ENCODE measurements at regions not wholly inside any gene's neighbourhood (a gene's known extent, or its start where the extent isn't known, plus 50 kb on each side); places are given as distances from the start of the nearest gene placed in this dataset.
A peak's percentile ranks its signal among the peaks of the same experiment; 100 is the strongest.

DNA sequence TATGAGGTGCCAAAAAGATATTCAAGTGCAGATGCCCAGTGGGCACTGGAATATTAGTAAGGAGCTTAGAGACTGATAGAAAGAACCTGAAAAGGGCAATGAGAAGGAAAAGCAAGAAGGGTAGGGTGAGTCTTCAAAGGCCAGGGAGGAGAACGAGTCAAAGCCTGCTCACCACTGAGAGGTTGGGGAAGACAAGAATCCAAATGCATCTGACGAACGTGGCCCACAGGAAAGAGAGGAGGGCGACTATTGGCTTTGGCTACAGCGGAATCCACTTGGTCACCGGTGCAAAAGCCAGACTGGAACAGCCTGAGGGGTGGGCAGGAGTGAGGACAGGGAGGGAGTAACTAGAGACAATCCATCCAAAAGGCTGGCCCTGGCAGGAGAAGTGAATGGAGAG lies 216.7 kb upstream of the KLF14 start:
- H3K79me2 ChIP-seq (ENCODE audit: insufficient read depth, low read length) = peaks cover 100% of the 10 kb centered on the region

DNA sequence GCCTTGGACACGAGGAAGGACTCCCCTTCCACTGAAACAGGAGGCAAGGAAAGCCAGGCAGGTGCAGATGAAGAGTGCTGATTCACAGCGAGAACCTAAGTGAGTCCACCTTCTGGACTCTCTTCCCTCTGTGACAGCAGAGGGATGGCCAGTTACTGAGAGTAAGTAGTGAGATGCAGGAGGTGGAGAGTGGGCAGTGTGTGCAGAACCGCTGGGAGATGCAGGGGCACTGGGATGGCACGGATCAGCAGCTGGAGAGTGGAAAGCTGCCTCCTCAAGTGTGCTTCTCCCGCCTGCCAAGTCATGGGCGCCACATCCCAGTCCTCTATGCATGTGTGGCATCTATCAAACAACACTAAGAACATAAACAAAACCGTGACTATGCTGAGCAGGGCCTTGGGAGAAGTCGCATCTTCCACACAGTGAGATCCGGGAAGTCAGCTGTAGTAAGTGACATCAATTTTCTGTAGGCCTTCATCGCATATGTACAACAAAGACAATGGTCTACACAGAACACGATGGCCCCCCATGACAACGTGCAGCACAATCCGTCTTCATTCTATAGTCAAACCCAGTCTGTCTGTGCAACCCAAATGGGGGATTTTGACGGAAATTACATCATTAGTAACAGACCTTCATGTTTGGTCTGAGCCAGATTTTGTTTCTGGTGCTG lies 217.4 kb upstream of the KLF14 start:
- POLR2A ChIA-PET = interaction anchor here (1.0 kb wide), 1 partner anchor 9 kb away, joined by 3 read pairs; no protein-coding TSS in a partner anchor
- Histone ChIP-seq H3K4me2 (ENCODE audit: low read length) (no peak overlapping the region), H3K9me2 (ENCODE audit: insufficient read depth) (no peaks in the 10 kb centered on the region), H3K9ac (ENCODE audit: low read length) (no peak overlapping the region), H3K36me3 (ENCODE audit: control insufficient read depth in 1 of 2, insufficient read depth in 2 of 2, low read length in 2 of 2) (peaks cover 22 to 68% of the 10 kb centered on the region in 2 experiments), H3K27me3 (ENCODE audit: insufficient read depth, low read length) (no peaks in the 10 kb centered on the region), H3K27ac (ENCODE audit: low read depth, low read length) (peak overlapping the region; percentile 91), H3K9me3 (ENCODE audit: control insufficient read depth in 1 of 2, insufficient read depth in 1 of 2, low read depth in 1 of 2, low read length in 2 of 2) (no peaks in the 10 kb centered on the region), H4K20me1 (ENCODE audit: insufficient read depth) (no peaks in the 10 kb centered on the region), H3K79me2 (ENCODE audit: insufficient read depth, low read length) (peaks cover 100% of the 10 kb centered on the region), H2AFZ (ENCODE audit: low read depth, low read length, poor library complexity, severe bottlenecking) (no peak overlapping the region), H3K4me3 (replicated peaks in 1 of 2; ENCODE audit: low read depth in 1 of 2, low read length in 2 of 2) (no peak overlapping the region), H3K4me1 (ENCODE audit: control insufficient read depth in 1 of 2, insufficient read depth in 2 of 2, low read length in 2 of 2) (peaks cover 64 to 94% of the 10 kb centered on the region in 2 experiments)
- RAD21 ChIA-PET (ENCODE audit: low non-redundant PET in 1 of 2, low total read pairs in 2 of 2, uncharacterized antibody in 2 of 2, unreplicated experiment in 2 of 2) = no interaction called here
- no TSS peak for BruUV-seq (replicated peaks)
- TF ChIP-seq POLR2AphosphoS5 (IDR thresholded peaks at IDR 0.05; ENCODE audit: low read depth, low read length) = peak; percentile 39; the same call in 1 of the 2 replicates
- no peak for TF ChIP-seq POLR2A (IDR thresholded peaks at IDR 0.05; ENCODE audit: borderline replicate concordance, extremely low read depth, insufficient read depth, insufficient read length)
- intact Hi-C loops (cut with micrococcal nuclease) = no loop called here
- CTCF ChIA-PET = no interaction called here
- DNase-seq (ENCODE audit: low read depth, low spot score) = no peak
- peak; percentile 16 for ATAC-seq

More for the DNA sequence above, 216.7 kb upstream of the KLF14 start:
- intact Hi-C loops (cut with micrococcal nuclease) = no loop called here
- peaks cover 61 to 94% of the 10 kb centered on the region in 2 experiments for H3K4me1 ChIP-seq (ENCODE audit: control insufficient read depth in 1 of 2, insufficient read depth in 2 of 2, low read length in 2 of 2)
- ATAC-seq = peak; percentile 17; the same call in 1 of the 2 replicates
- no peak overlapping the region for H3K4me2 ChIP-seq (ENCODE audit: low read length)
- no peak overlapping the region for H3K9ac ChIP-seq (ENCODE audit: low read length)
- H3K4me3 ChIP-seq (replicated peaks in 1 of 2; ENCODE audit: low read depth in 1 of 2, low read length in 2 of 2) = no peak overlapping the region
- no TSS peak for BruUV-seq (replicated peaks)
- no peaks in the 10 kb centered on the region for H4K20me1 ChIP-seq (ENCODE audit: insufficient read depth)
- TF ChIP-seq TCF7L2 (IDR thresholded peaks at IDR 0.05; ENCODE audit: borderline replicate concordance, extremely low read depth, insufficient read depth, insufficient read length) (no peak), POLR2AphosphoS5 (IDR thresholded peaks at IDR 0.05; ENCODE audit: low read depth, low read length) (0 out of 2 replicates have a peak, but pooled peaks have one; percentile 29), EZH2phosphoT487 (IDR thresholded peaks at IDR 0.05; ENCODE audit: borderline replicate concordance) (no peak)
- CTCF ChIA-PET = interaction anchor here (2.1 kb wide), 1 partner anchor 9 kb away, joined by 12 read pairs; no protein-coding TSS in a partner anchor
- no peaks in the 10 kb centered on the region for H3K9me2 ChIP-seq (ENCODE audit: insufficient read depth)
- H3K36me3 ChIP-seq (ENCODE audit: control insufficient read depth in 1 of 2, insufficient read depth in 2 of 2, low read length in 2 of 2) = peaks cover 16 to 66% of the 10 kb centered on the region in 2 experiments
- no peaks in the 10 kb centered on the region for H3K27me3 ChIP-seq (ENCODE audit: insufficient read depth, low read length)
- RAD21 ChIA-PET (ENCODE audit: low non-redundant PET in 1 of 2, low total read pairs in 2 of 2, uncharacterized antibody in 2 of 2, unreplicated experiment in 2 of 2) = no interaction called here
- H3K9me3 ChIP-seq (ENCODE audit: control insufficient read depth in 1 of 2, insufficient read depth in 1 of 2, low read depth in 1 of 2, low read length in 2 of 2) = no peaks in the 10 kb centered on the region
- no peak overlapping the region for H2AFZ ChIP-seq (ENCODE audit: low read depth, low read length, poor library complexity, severe bottlenecking)
- POLR2A ChIA-PET = no interaction called here
- H3K27ac ChIP-seq (ENCODE audit: low read depth, low read length) = peak overlapping the region; percentile 91
- no peak for DNase-seq (ENCODE audit: low read depth, low spot score)
